Stimulated activated CD8-positive, alpha-beta memory T cell treated with anti-CD3 and anti-CD28 coated beads, Interleukin-15, amount 100 ng/mL, for 4 hours (primary cell): ENCODE measurements at regions not wholly inside any gene's neighbourhood (a gene's known extent, or its start where the extent isn't known, plus 50 kb on each side); places are given as distances from the start of the nearest gene placed in this dataset.
"Not testable (repeated sequence)": the region's sequence is repeated elsewhere in the genome, so short reads cannot be mapped to it uniquely, and the experiment has no call there.

Experiments used
- DNase-seq, 2 donors: peaks; one replicate each; pipeline ENCODE4 v3.0.0-alpha.2; 2020; ENCODE audit warnings: low read depth in 2 of 2

GRCh38 chr9:41273549-41274267 lies 84.6 kb upstream of the ZNG1F start:
- DNase-seq = peak; percentile 60

- not testable (repeated sequence) for DNase-seq
Measured at GRCh38 chr9:41272879-41273548, 83.9 kb upstream of the ZNG1F start.

GRCh38 chr9:41270992-41271391 lies 81.9 kb upstream of the ZNG1F start:
- not testable (repeated sequence) for DNase-seq

- not testable (repeated sequence) for DNase-seq
Measured at GRCh38 chr9:41269471-41269870, 80.4 kb upstream of the ZNG1F start.

- DNase-seq = not testable (repeated sequence)
Measured at GRCh38 chr9:41269054-41269453, 79.9 kb upstream of the ZNG1F start.

GRCh38 chr9:41266602-41267001 lies 77.5 kb upstream of the ZNG1F start:
- DNase-seq = not testable (repeated sequence)

GRCh38 chr9:41266000-41266399 lies 76.9 kb upstream of the ZNG1F start:
- not testable (repeated sequence) for DNase-seq

GRCh38 chr9:41251973-41252372 lies 62.9 kb upstream of the ZNG1F start:
- DNase-seq = not testable (repeated sequence)

GRCh38 chr9:41251101-41251500 lies 62.0 kb upstream of the ZNG1F start:
- not testable (repeated sequence) for DNase-seq

GRCh38 chr9:41246702-41247101 lies 57.6 kb upstream of the ZNG1F start:
- DNase-seq = not testable (repeated sequence)
